ENCODE measurements at regions not wholly inside any gene's neighbourhood (a gene's known extent, or its start where the extent isn't known, plus 50 kb on each side); places are given as distances from the start of the nearest gene placed in this dataset.
A peak's percentile ranks its signal among the peaks of the same experiment; 100 is the strongest.

DNA sequence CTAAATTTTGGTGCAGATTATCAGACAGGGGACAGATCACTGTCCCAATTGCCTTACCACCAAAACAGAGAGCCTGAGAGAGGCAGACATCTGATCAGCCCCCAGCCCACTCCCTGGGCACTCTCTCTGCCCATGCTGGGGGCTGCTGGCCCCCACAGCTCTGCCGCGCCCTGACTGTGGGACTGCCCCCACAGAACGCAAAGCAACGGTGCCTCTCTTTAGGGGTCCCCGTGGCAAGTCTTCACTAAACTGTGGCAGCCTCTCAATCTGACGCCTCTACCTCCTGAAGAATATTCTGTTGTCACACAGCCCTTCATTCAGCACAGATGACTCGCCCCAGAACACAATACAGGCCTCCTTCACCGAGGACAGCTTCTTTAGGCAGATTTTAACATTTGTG is 197.4 kb downstream of the ERCC6L2 start:
- no peaks in the 10 kb centered on the region for H3K36me3 Mint-ChIP-seq (ENCODE audit: low read depth)
- H3K4me3 Mint-ChIP-seq: no peak overlapping the region
- intact Hi-C loops (cut with micrococcal nuclease): loop anchor here (10.0 kb wide), 1 partner anchor 142 kb away; no protein-coding TSS in a partner anchor
- H3K27me3 Mint-ChIP-seq (ENCODE audit: insufficient read depth): peaks cover 20% of the 10 kb centered on the region
- DNase-seq (ENCODE audit: low spot score): no peak
- H3K27ac Mint-ChIP-seq: no peak overlapping the region
- H3K4me1 Mint-ChIP-seq (ENCODE audit: low read depth): peaks cover 9% of the 10 kb centered on the region
- H3K9me3 Mint-ChIP-seq: no peaks in the 10 kb centered on the region

DNA sequence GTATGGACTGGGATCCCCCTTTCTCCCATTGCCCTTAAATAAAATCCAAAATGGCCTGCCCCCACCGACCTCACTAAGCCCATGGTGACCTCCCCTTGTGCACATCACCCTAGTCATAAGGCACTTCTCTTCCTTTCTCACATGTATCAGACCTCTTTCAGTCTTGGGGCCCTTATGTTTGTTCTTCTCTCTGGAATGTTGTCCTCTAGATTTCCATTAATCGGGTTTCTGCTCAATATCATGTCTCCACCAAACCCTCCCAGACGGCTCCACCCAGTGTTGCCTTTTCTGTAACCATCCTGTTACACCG is 196.3 kb downstream of the ERCC6L2 start:
- Mint-ChIP-seq H3K9me3 (no peaks in the 10 kb centered on the region), H3K36me3 (ENCODE audit: low read depth) (no peaks in the 10 kb centered on the region), H3K4me3 (no peak overlapping the region), H3K4me1 (ENCODE audit: low read depth) (peaks cover 9% of the 10 kb centered on the region), H3K27me3 (ENCODE audit: insufficient read depth) (peaks cover 20% of the 10 kb centered on the region), H3K27ac (no peak overlapping the region)
- no peak for DNase-seq (ENCODE audit: low spot score)
- intact Hi-C loops (cut with micrococcal nuclease): loop anchor here (10.0 kb wide), 1 partner anchor 143 kb away; no protein-coding TSS in a partner anchor

DNA sequence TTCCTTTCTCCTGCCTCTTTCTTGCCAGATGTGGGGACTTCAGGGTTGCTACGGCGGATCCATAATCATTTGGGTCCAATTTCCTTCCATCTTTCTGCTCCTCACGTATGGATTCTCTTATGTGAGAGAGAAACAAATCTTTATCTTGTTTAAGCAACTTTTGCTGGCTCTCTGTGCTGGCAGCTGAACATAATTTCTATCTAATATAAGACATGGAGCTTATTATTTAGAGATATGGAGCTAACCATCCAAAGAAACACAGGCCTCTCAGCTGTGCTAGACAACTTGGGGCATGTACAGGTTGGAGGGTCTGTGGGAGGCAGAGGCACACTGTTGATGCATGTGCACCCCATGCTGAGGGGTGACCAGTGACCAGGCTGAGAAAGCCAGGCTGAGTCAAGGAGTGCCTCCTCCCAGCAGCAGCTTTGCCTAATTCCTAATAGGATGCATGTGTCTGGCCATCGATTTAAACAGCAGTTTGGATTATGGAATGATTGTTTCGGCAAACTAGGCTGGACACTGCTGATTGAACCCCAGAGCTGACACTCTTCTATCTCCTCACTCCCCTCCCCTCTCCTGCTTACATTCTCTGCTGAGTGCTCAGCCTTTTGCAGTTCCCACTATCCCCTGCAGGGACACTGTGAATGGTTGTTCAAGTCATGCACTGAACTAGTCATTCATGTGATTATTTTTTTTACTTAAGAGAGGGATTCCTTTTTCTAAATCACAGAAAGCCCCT is 195.8 kb downstream of the ERCC6L2 start:
- H3K27me3 Mint-ChIP-seq (ENCODE audit: insufficient read depth): peaks cover 18% of the 10 kb centered on the region
- H3K27ac Mint-ChIP-seq: no peak overlapping the region
- intact Hi-C loops (cut with micrococcal nuclease): loop anchor here (10.0 kb wide), 1 partner anchor 144 kb away; no protein-coding TSS in a partner anchor
- peaks cover 9% of the 10 kb centered on the region for H3K4me1 Mint-ChIP-seq (ENCODE audit: low read depth)
- H3K4me3 Mint-ChIP-seq: no peak overlapping the region
- no peaks in the 10 kb centered on the region for H3K9me3 Mint-ChIP-seq
- H3K36me3 Mint-ChIP-seq (ENCODE audit: low read depth): no peaks in the 10 kb centered on the region
- DNase-seq (ENCODE audit: low spot score): no peak

DNA sequence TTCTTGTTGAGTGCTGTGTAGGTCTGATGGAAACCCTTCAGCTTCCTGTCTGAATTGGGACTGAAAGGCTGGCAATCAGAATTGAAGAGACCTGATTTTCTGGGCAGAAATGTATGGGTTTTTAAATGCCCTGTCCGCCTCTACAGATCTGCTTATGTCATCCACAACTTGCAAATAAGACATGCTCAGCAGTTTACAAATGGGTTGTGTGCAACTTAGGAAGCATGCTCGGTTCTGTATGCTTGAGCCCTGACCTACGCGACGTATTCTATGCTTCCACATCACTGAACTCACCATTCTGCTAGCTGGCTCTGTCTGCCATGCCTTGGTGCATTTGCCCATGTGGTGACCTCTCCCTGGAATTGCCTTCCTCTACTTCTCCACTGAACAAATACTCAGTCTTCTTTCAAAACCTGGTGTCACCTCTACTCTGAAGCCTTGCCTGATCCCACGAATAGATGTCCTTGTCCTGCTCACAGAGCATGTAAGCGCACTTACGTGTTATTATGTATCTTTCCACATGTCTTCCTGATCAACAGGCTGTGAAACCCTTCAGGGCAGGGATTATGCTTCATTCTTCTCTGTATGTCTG is 194.2 kb downstream of the ERCC6L2 start:
- H3K36me3 Mint-ChIP-seq (ENCODE audit: low read depth): no peaks in the 10 kb centered on the region

DNA sequence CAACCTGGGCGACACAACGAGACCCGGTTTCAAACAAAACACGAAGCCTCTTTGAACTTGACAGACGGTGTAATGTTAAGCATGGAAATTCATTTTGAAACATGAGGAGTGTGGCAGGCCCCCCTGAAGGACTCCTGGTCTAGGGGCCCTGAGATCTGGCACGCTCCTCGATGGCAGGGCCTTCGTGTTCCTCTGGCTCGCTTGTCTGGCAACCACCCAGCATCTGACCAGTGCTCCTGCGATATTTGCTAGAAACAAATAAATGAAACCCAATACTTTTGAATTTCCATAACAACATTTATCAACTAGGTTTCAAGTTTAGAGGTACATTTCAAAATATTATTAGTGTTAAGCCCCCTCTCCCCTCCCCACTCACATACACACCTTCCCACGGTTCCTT is 193.0 kb downstream of the ERCC6L2 start:
- intact Hi-C loops (cut with micrococcal nuclease): no loop called here
- Mint-ChIP-seq H3K4me3 (no peak overlapping the region), H3K27ac (no peak overlapping the region), H3K4me1 (ENCODE audit: low read depth) (no peaks in the 10 kb centered on the region), H3K27me3 (ENCODE audit: insufficient read depth) (peaks cover 18% of the 10 kb centered on the region), H3K36me3 (ENCODE audit: low read depth) (peaks cover 2% of the 10 kb centered on the region), H3K9me3 (no peaks in the 10 kb centered on the region)
- no peak for DNase-seq (ENCODE audit: low spot score)

More for the DNA sequence above, 194.2 kb downstream of the ERCC6L2 start:
- Mint-ChIP-seq H3K27me3 (ENCODE audit: insufficient read depth) (peaks cover 18% of the 10 kb centered on the region), H3K4me1 (ENCODE audit: low read depth) (peaks cover 2% of the 10 kb centered on the region), H3K9me3 (no peaks in the 10 kb centered on the region), H3K4me3 (no peak overlapping the region), H3K27ac (no peak overlapping the region)
- no peak for DNase-seq (ENCODE audit: low spot score)
- intact Hi-C loops (cut with micrococcal nuclease): loop anchor here (10.0 kb wide), 1 partner anchor 145 kb away; no protein-coding TSS in a partner anchor

DNA sequence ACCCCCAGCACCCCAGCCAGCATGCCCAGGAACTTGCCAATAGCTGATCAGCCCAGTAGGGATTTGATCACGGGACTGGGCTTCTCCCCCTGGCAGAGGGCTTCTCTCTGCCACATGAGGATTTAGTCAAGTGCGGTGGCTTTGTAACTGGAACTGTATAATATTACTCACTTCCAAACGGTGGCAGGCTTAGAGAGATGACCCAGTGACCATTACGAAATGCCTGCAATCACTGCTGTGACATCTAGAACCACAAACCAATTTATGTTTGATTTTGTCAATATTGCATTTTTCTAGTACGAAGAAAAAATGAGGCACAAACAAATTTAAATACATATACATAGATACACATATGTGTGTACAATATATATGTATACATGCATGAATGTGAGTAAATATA is 192.1 kb downstream of the ERCC6L2 start:
- H3K27ac Mint-ChIP-seq: no peak overlapping the region
- H3K36me3 Mint-ChIP-seq (ENCODE audit: low read depth): peaks cover 2% of the 10 kb centered on the region
- intact Hi-C loops (cut with micrococcal nuclease): no loop called here
- H3K27me3 Mint-ChIP-seq (ENCODE audit: insufficient read depth): peaks cover 17% of the 10 kb centered on the region
- no peaks in the 10 kb centered on the region for H3K9me3 Mint-ChIP-seq
- no peak overlapping the region for H3K4me3 Mint-ChIP-seq
- no peaks in the 10 kb centered on the region for H3K4me1 Mint-ChIP-seq (ENCODE audit: low read depth)
- no peak for DNase-seq (ENCODE audit: low spot score)

DNA sequence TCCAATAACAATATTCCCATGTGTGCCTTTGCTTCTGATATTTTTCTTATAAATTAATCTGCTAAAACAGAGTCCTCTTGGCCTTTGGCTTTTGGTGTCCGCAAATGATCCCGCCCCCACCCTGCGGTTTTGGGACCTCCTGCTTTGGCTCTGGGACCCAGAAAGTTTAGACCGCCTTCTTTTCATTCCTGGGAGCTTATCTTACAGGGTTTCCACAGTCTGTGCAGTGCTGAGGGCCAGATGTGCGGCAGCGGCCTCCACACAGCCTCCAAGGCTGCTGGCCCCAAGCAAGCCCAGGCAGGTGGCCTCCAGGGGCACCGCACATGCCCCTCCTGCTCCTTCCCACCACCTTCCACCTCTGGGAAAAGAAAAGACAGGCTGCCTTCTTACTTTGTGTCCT is 191.5 kb downstream of the ERCC6L2 start:
- no peak overlapping the region for H3K27ac Mint-ChIP-seq
- H3K36me3 Mint-ChIP-seq (ENCODE audit: low read depth): peaks cover 2% of the 10 kb centered on the region
- peaks cover 13% of the 10 kb centered on the region for H3K27me3 Mint-ChIP-seq (ENCODE audit: insufficient read depth)
- intact Hi-C loops (cut with micrococcal nuclease): no loop called here
- H3K9me3 Mint-ChIP-seq: no peaks in the 10 kb centered on the region
- DNase-seq (ENCODE audit: low spot score): no peak
- peaks cover 4% of the 10 kb centered on the region for H3K4me1 Mint-ChIP-seq (ENCODE audit: low read depth)
- H3K4me3 Mint-ChIP-seq: no peak overlapping the region

DNA sequence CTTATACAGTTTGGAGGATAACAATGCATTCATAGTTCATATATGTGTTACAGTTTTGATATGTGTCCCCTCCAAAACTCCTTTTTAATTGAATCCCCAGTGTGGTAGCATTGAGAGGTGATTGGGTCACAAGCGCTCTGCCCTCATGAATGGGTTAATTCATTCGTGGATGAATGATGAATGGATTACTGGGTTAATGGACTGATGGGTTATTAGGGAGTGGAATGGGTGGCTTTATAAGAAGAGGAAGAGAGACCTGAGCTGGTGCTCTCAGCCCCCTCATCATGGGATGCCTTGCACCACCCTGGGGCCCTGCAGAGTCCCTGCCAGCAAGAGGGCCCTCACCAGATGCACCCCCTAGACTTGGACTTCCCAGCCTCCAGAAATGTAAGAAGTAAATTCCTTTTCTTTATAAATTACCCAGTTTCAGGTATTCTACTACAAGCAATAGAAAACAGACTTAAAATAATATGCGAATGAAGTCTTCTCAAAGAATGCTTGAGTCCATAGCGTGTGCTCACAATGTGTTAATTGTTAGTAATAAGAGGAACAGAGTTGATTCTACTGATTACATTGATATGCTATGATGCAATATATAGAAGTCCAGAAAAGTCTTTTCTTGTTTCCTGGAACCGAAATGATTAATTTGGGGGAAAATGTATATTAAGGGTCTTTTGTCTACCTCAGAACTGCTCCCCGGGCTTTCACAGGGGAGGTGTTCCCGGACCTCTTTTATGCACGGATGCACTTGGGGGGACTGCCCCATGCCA is 190.2 kb downstream of the ERCC6L2 start:
- H3K27me3 Mint-ChIP-seq (ENCODE audit: insufficient read depth): peaks cover 6% of the 10 kb centered on the region
- H3K36me3 Mint-ChIP-seq (ENCODE audit: low read depth): peaks cover 2% of the 10 kb centered on the region
- intact Hi-C loops (cut with micrococcal nuclease): no loop called here

DNA sequence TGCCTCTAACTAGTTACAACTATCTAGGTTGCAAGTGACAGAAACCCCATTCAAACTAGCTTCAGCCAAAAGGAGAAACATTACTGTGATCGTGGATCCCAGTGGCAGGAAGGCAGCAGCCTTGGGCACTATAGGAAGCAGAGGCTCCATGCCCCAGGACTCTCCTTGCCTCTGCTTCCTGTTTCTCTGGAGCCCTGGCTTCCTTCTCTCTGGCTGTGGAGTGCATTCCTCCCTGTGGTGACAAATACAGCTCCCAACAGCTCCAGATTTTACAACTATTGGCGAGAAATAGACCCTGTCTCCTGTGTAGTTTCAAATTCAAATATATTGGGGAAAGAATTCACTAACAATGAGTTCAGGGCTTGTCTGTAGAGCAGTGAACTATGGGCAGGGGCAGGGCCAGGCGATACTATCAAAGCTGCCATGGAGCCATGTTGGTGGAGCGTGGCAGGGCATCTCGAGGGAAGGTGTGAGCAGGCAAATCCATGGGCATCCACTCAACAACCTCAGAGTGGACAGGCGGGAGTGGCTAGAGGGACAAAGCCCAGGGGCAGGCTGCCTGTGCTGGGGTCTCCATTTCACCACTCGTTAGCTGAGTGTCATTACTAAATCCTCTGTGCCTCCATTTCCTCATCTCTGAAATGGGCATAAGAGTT is 189.5 kb downstream of the ERCC6L2 start:
- Mint-ChIP-seq H3K9me3 (no peaks in the 10 kb centered on the region), H3K27me3 (ENCODE audit: insufficient read depth) (peaks cover 6% of the 10 kb centered on the region), H3K4me3 (no peak overlapping the region), H3K4me1 (ENCODE audit: low read depth) (peaks cover 19% of the 10 kb centered on the region), H3K36me3 (ENCODE audit: low read depth) (peaks cover 2% of the 10 kb centered on the region), H3K27ac (no peak overlapping the region)
- DNase-seq (ENCODE audit: low spot score): no peak
- intact Hi-C loops (cut with micrococcal nuclease): no loop called here

More for the DNA sequence above, 190.2 kb downstream of the ERCC6L2 start:
- peaks cover 17% of the 10 kb centered on the region for H3K4me1 Mint-ChIP-seq (ENCODE audit: low read depth)
- no peak overlapping the region for H3K27ac Mint-ChIP-seq
- H3K9me3 Mint-ChIP-seq: no peaks in the 10 kb centered on the region
- H3K4me3 Mint-ChIP-seq: no peak overlapping the region
- no peak for DNase-seq (ENCODE audit: low spot score)

DNA sequence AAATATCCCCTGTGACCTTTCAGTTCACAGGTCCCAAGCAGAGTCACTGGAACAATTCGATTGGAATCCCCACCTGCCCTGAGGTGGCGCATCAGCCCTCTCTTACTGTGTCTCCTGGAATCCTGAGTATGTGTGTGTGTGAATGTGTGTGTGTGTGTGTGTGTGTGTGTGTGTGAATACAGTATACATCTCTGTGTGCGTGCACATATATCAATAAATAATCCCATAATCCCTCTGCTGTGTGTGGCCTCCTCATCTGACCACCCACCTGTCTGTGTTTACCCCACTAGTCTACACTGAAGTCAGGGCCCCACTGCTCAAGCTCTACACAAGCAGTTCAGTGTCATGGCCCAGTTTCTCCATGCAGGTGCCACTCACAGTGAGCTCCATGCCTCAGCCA is 187.4 kb downstream of the ERCC6L2 start:
- no peak overlapping the region for H3K4me3 Mint-ChIP-seq
- peaks cover 27% of the 10 kb centered on the region for H3K4me1 Mint-ChIP-seq (ENCODE audit: low read depth)
- H3K27ac Mint-ChIP-seq: peak overlapping the region; percentile 35
- no peaks in the 10 kb centered on the region for H3K9me3 Mint-ChIP-seq
- DNase-seq (ENCODE audit: low spot score): no peak
- intact Hi-C loops (cut with micrococcal nuclease): no loop called here
- peaks cover 2% of the 10 kb centered on the region for H3K36me3 Mint-ChIP-seq (ENCODE audit: low read depth)
- no peaks in the 10 kb centered on the region for H3K27me3 Mint-ChIP-seq (ENCODE audit: insufficient read depth)

DNA sequence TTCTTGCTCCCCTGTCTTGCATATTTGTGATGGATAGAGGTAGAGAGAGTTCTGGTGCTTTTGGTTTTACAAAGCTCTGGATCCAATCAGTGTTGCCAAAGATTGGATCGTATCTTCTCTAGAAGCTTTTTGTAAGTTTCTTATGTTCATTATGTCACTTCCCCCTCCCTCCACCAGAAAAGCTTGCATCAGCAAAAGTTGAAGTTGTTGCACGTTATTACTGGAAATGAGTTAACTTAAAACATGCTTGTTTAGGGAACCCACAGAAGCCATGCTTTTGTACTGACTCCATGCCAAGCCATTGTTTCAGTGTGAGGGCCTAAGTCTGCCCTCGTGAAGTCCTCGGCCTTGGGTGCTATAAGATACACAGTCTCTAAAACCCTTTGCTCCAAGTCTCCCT is 186.5 kb downstream of the ERCC6L2 start:
- Mint-ChIP-seq H3K27me3 (ENCODE audit: insufficient read depth) (no peaks in the 10 kb centered on the region), H3K9me3 (peaks cover 5% of the 10 kb centered on the region), H3K4me1 (ENCODE audit: low read depth) (peaks cover 35% of the 10 kb centered on the region), H3K4me3 (no peak overlapping the region), H3K36me3 (ENCODE audit: low read depth) (peaks cover 4% of the 10 kb centered on the region), H3K27ac (peak overlapping the region; percentile 62)
- no peak for DNase-seq (ENCODE audit: low spot score)
- intact Hi-C loops (cut with micrococcal nuclease): no loop called here

DNA sequence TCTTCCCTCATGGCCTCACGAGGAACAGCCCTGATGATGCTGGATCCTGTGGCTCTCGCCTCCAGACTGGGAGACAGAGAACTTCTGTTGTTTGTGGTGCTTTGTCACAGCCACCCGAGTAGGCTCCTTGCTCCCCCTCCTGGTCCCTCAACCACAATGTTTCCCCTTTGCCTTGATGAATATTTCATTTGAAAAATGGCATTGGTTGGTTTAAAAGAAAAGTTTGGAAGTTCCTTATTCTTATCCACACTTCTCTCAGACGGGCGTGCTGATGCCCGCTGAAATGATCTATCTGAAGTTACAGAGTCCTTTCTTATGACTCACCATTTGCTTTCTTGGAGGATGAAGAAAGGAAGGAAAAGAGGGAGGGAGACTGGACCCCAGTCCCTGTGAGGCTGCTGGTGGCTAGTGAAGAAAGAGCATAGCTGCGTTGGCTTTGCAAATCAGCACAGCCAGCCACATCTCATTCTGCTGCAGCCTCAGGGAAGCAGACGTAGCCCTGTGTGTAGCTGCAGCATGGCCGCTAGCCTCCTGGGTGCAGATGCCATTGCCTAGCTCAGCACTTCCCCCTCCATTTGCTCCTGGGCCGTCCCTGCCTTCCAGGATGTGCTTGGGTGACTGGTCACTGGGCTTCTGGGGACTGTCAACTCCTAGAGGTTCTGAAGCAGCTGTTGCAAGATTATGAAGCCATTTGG is 185.9 kb downstream of the ERCC6L2 start:
- peak; percentile 16 for DNase-seq (ENCODE audit: low spot score)
- Mint-ChIP-seq H3K36me3 (ENCODE audit: low read depth) (peaks cover 4% of the 10 kb centered on the region), H3K4me3 (no peak overlapping the region), H3K4me1 (ENCODE audit: low read depth) (peaks cover 39% of the 10 kb centered on the region), H3K9me3 (peaks cover 5% of the 10 kb centered on the region), H3K27me3 (ENCODE audit: insufficient read depth) (no peaks in the 10 kb centered on the region), H3K27ac (no peak overlapping the region)
- intact Hi-C loops (cut with micrococcal nuclease): loop anchor here (2.0 kb wide), 1 partner anchor 337 kb away; no protein-coding TSS in a partner anchor
